GM10248 (cell line): ENCODE measurements at regions not wholly inside any gene's neighbourhood (a gene's known extent, or its start where the extent isn't known, plus 50 kb on each side); places are given as distances from the start of the nearest gene placed in this dataset.
"Not testable (repeated sequence)": the region's sequence is repeated elsewhere in the genome, so short reads cannot be mapped to it uniquely, and the experiment has no call there.

Source experiments
- CTCF ChIA-PET: fragments of 300-600 bp; sonication (Branson Sonifier 250); formaldehyde crosslinking; extraction: SDS; loops from one replicate; lab custom pipeline; 2021; ENCODE audit warnings: antibody characterized with exemption; lab: Yijun Ruan, JAX
- POLR2A ChIA-PET: fragments of 350-650 bp; sonication (Branson Sonifier 250); formaldehyde crosslinking; extraction: SDS; loops from one replicate; lab custom pipeline; 2020; ENCODE audit warnings: antibody characterized with exemption; lab: Yijun Ruan, JAX
- DNase-seq: peaks from one replicate; pipeline ENCODE4 v3.0.0; 2012; ENCODE audit errors: extremely low spot score
- CTCF ChIP-seq: IDR thresholded peaks from 2 replicates; pipeline ENCODE4 v1.5.1; 2012; ENCODE audit warnings: mild to moderate bottlenecking, low read depth; ENCODE audit errors: extremely low read depth, missing control alignments, control extremely low read depth

DNA sequence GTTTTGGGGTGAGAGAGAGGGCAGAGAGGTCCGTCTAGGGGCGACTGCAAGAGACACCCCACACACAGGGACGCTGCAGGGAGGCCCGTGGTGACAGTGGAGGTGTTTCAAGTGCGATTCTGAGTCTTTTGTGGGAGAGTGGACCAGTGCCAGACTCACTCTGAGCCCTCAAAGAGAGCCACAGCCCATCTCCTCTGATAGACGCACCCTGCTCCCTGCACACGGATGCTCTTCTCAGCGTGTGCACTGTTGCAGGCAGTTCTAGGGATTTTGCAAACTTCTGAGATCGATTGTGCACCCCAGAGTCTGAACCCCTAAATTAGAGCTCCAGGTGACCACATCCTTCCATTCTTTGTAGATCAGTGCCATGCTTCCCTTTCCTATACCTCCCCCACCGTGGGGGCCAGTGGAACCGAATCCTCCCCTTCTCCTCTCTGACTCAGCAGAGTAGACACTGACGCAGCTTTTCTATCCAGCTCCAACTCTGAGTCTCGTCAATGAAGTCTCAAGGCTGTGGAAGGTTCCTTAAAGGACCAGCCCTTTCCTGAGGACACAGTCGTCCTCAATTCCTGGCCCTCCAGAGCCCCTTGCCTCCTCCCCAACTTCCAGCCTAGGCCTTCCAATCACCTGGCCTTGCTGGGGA lies 83.8 kb downstream of the TMEM130 start:
- ChIA-PET POLR2A (interaction anchor here (0.6 kb wide), 1 partner anchor 335 kb away, joined by 5 read pairs; no protein-coding TSS in a partner anchor), CTCF (interaction anchor here (1.0 kb wide), 1 partner anchor 24 kb away, joined by 3 read pairs; no protein-coding TSS in a partner anchor)
- TF ChIP-seq CTCF: no peak
- DNase-seq: no peak

DNA sequence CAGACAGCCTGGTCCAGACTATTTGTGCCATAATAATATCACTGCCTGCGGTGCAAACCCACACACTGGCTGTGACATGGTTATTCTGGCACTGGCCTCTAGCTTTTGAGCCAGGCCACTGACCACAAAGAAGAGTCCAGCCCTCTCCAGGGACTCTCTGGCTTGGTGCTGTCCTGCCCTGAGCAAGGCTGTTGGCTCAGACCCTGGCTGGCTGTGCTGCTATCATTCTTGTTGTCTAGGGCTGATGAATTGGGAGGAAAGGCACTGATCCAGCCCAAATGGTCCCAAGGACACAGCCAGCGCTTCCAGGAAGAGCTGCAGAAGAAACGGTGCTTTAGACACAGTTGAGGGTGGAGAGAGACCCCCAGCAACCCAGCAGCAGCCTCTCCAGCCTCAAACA lies 80.8 kb downstream of the TMEM130 start:
- POLR2A ChIA-PET: no interaction called here
- no peak for DNase-seq
- TF ChIP-seq CTCF: no peak
- CTCF ChIA-PET: interaction anchor here (1.1 to 1.3 kb wide), 2 partner anchors 12 to 620 kb away, joined by 3 read pairs; no protein-coding TSS in a partner anchor

DNA sequence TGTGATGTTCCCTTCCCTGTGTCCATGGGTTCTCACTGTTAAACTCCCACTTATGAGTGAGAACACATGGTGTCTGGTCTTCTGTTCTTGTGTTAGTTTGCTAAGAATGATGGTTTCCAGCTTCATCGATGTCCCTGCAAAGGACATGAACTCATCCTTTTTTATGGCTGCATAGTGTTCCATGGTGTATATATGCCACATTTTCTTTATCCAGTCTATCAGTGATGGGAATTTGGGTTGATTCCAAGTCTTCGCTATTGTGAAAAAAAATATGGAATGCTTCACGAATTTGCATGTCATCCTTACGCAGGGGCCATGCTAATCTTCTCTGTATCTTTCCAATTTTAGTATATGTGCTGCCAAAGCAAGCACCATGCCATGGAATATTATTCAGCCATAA lies 75.4 kb downstream of the TMEM130 start:
- DNase-seq, POLR2A ChIA-PET, CTCF ChIA-PET: not testable (repeated sequence)

- no peak for TF ChIP-seq CTCF
- CTCF ChIA-PET: interaction anchor here (0.8 to 1.6 kb wide), 6 partner anchors 8 to 50 kb away, joined by 3 to 4 read pairs (median 3); no protein-coding TSS in a partner anchor
- POLR2A ChIA-PET: interaction anchor here (0.5 kb wide), 1 partner anchor 416 kb away, joined by 4 read pairs; no protein-coding TSS in a partner anchor
- DNase-seq: peak; percentile 61
These were observed 73.9 kb downstream of the TMEM130 start for GRCh38 chr7:98795741-98796493.
